Calu3 (cell line): ENCODE measurements at regions not wholly inside any gene's neighbourhood (a gene's known extent, or its start where the extent isn't known, plus 50 kb on each side); places are given as distances from the start of the nearest gene placed in this dataset.

Experiments
- BruUV-seq: library from RNA; stranded (reverse); fragments of 400-500 nt; replicated peaks from 2 replicates; lab custom pipeline; 2021; lab: Mats Ljungman, UMichigan
- CTCF ChIA-PET: fragments of 300-600 bp; sonication (Branson Sonifier 250); formaldehyde crosslinking; loops from one replicate; lab custom pipeline; 2022; ENCODE audit warnings: antibody characterized with exemption; lab: Charles Lee
- DNase-seq: peaks from one replicate; pipeline ENCODE4 v3.0.0; 2022
- H3K27ac Mint-ChIP-seq: one replicate; pipeline ENCODE4 v1.8.0; 2022; ENCODE audit warnings: mixed read lengths; ENCODE audit not compliant: unreplicated experiment
- H3K27me3 Mint-ChIP-seq: one replicate; pipeline ENCODE4 v1.8.0; 2022; ENCODE audit warnings: mixed read lengths; ENCODE audit not compliant: unreplicated experiment
- H3K36me3 Mint-ChIP-seq: one replicate; pipeline ENCODE4 v1.8.0; 2022; ENCODE audit warnings: mild to moderate bottlenecking, moderate library complexity, mixed read lengths; ENCODE audit not compliant: insufficient read depth, unreplicated experiment
- H3K4me1 Mint-ChIP-seq: one replicate; pipeline ENCODE4 v1.8.0; 2022; ENCODE audit warnings: mild to moderate bottlenecking, low read depth, mixed read lengths; ENCODE audit not compliant: unreplicated experiment
- H3K4me3 Mint-ChIP-seq: one replicate; pipeline ENCODE4 v1.8.0; 2022; ENCODE audit warnings: mild to moderate bottlenecking, low read depth, moderate library complexity, mixed read lengths; ENCODE audit not compliant: unreplicated experiment
- H3K9me3 Mint-ChIP-seq: one replicate; pipeline ENCODE4 v1.8.0; 2022; ENCODE audit warnings: low read depth, mixed read lengths; ENCODE audit not compliant: unreplicated experiment
- CTCF ChIP-seq: fragments of 200-600 bp; IDR thresholded peaks from one replicate; pipeline ENCODE4 v1.8.0; 2022; ENCODE audit warnings: antibody characterized with exemption; ENCODE audit not compliant: unreplicated experiment
- intact Hi-C: fragments of 100-400 bp; cut with micrococcal nuclease; formaldehyde crosslinking; loops from one replicate; pipeline ENCODE4 v1.10.0; 2022; ENCODE audit not compliant: unreplicated experiment

- no TSS peak for BruUV-seq
- CTCF ChIA-PET: no interaction called here
- Mint-ChIP-seq H3K36me3 (peaks cover 1% of the 10 kb centered on the region), H3K27me3 (no peaks in the 10 kb centered on the region), H3K9me3 (no peaks in the 10 kb centered on the region), H3K27ac (no peak overlapping the region), H3K4me3 (no peak overlapping the region), H3K4me1 (peaks cover 34% of the 10 kb centered on the region)
- no peak for TF ChIP-seq CTCF
- intact Hi-C loops: no loop called here
- DNase-seq: no peak
These were observed 155.9 kb upstream of the LPP start for GRCh38 chr3:187997946-187998561.

GRCh38 chr3:187998611-187999010, 155.3 kb upstream of the LPP start:
- Mint-ChIP-seq H3K9me3 (no peaks in the 10 kb centered on the region), H3K4me3 (no peak overlapping the region), H3K4me1 (peaks cover 39% of the 10 kb centered on the region), H3K27ac (no peak overlapping the region), H3K36me3 (peaks cover 5% of the 10 kb centered on the region), H3K27me3 (no peaks in the 10 kb centered on the region)
- BruUV-seq: no TSS peak
- CTCF ChIA-PET: no interaction called here
- intact Hi-C loops: no loop called here
- TF ChIP-seq CTCF: no peak
- no peak for DNase-seq

GRCh38 chr3:187999821-188000220, 154.1 kb upstream of the LPP start:
- CTCF ChIA-PET: no interaction called here
- peaks cover 51% of the 10 kb centered on the region for H3K4me1 Mint-ChIP-seq
- DNase-seq: no peak
- no peaks in the 10 kb centered on the region for H3K9me3 Mint-ChIP-seq
- BruUV-seq: no TSS peak
- H3K27ac Mint-ChIP-seq: no peak overlapping the region
- H3K36me3 Mint-ChIP-seq: peaks cover 5% of the 10 kb centered on the region
- TF ChIP-seq CTCF: no peak
- no peak overlapping the region for H3K4me3 Mint-ChIP-seq
- H3K27me3 Mint-ChIP-seq: no peaks in the 10 kb centered on the region
- intact Hi-C loops: no loop called here

GRCh38 chr3:188000361-188000861, 153.5 kb upstream of the LPP start:
- Mint-ChIP-seq H3K9me3 (no peaks in the 10 kb centered on the region), H3K27me3 (no peaks in the 10 kb centered on the region), H3K27ac (no peak overlapping the region), H3K4me3 (no peak overlapping the region), H3K4me1 (peaks cover 51% of the 10 kb centered on the region), H3K36me3 (peaks cover 5% of the 10 kb centered on the region)
- TF ChIP-seq CTCF: no peak
- CTCF ChIA-PET: no interaction called here
- intact Hi-C loops: no loop called here
- peak; percentile 27 for DNase-seq
- BruUV-seq: no TSS peak
